Gastroesophageal sphincter (tissue), 4 donors: ENCODE measurements at regions not wholly inside any gene's neighbourhood (a gene's known extent, or its start where the extent isn't known, plus 50 kb on each side); places are given as distances from the start of the nearest gene placed in this dataset.

Experiments
- ATAC-seq: fragments of 150-250 bp; one replicate; pipeline ENCODE4 v1.9.1; 2016; ENCODE audit warnings: mild to moderate bottlenecking, moderate library complexity
- H3K27ac ChIP-seq, 4 donors: fragments of 200-600 bp; sonication (generic) in 3 of 4; 1 replicate in 3 of 4; 2 replicates in 1 of 4; pipeline ENCODE4 v1.5.1; 2016 to 2019
- H3K27me3 ChIP-seq: fragments of 200-600 bp; sonication (generic); one replicate; pipeline ENCODE4 v1.5.1; 2019
- H3K36me3 ChIP-seq, 2 donors: fragments of 200-600 bp; sonication (generic); one replicate each; pipeline ENCODE4 v1.5.1; 2019; ENCODE audit warnings: control low read depth in 1 of 2
- H3K4me1 ChIP-seq, 3 donors: fragments of 200-600 bp; sonication (generic); 1 replicate in 2 of 3; 2 replicates in 1 of 3; pipeline ENCODE4 v1.5.1; 2016 to 2019; ENCODE audit warnings: control low read depth in 2 of 3
- H3K4me3 ChIP-seq, 2 donors: fragments of 200-600 bp; sonication (generic); one replicate each; pipeline ENCODE4 v1.5.1; 2019; ENCODE audit warnings: mild to moderate bottlenecking in 1 of 2, moderate library complexity in 1 of 2
- H3K9me3 ChIP-seq, 3 donors: fragments of 200-600 bp; sonication (generic); one replicate each; pipeline ENCODE4 v1.5.1; 2017 to 2019; ENCODE audit warnings: control low read depth in 2 of 3
- EP300 ChIP-seq: sonication (generic); formaldehyde crosslinking; IDR thresholded peaks from one replicate; pipeline ENCODE4 v1.6.1; 2017; ENCODE audit warnings: antibody characterized with exemption, mild to moderate bottlenecking
- POLR2A ChIP-seq, 2 donors: fragments of 450-650 bp; IDR thresholded peaks; one replicate each; pipeline ENCODE4 v1.6.1; 2017; ENCODE audit warnings: antibody characterized with exemption in 2 of 2, mild to moderate bottlenecking in 2 of 2, moderate library complexity in 1 of 2
- POLR2AphosphoS5 ChIP-seq: sonication (generic); formaldehyde crosslinking; IDR thresholded peaks from one replicate; pipeline ENCODE4 v1.6.1; 2017; ENCODE audit warnings: antibody characterized with exemption
- WGBS, 2 donors: methylation state at CpG; one replicate each; pipeline ENCODE4 v1.1.5; 2018; ENCODE audit warnings: low coverage in 1 of 2; 5-methylcytosine and 5-hydroxymethylcytosine counted together
- TF ChIP-seq, protein P1 (sequence below), 4 experiments: fragments of 200-600 bp in 2 of 4; fragments of 450-650 bp in 2 of 4; sonication (generic) in 1 of 4; IDR thresholded peaks; one replicate each; pipeline ENCODE4 v1.5.1; 2017 to 2019; ENCODE audit warnings: antibody characterized with exemption in 4 of 4, mild to moderate bottlenecking in 2 of 4, moderate library complexity in 2 of 4

- no peak overlapping the region for H3K4me3 ChIP-seq
- H3K4me1 ChIP-seq: no peaks in the 10 kb centered on the region
- ATAC-seq: no peak
- no peaks in the 10 kb centered on the region for H3K27me3 ChIP-seq
- no peak overlapping the region for H3K27ac ChIP-seq
- no peaks in the 10 kb centered on the region for H3K9me3 ChIP-seq
- TF ChIP-seq, protein P1, sequence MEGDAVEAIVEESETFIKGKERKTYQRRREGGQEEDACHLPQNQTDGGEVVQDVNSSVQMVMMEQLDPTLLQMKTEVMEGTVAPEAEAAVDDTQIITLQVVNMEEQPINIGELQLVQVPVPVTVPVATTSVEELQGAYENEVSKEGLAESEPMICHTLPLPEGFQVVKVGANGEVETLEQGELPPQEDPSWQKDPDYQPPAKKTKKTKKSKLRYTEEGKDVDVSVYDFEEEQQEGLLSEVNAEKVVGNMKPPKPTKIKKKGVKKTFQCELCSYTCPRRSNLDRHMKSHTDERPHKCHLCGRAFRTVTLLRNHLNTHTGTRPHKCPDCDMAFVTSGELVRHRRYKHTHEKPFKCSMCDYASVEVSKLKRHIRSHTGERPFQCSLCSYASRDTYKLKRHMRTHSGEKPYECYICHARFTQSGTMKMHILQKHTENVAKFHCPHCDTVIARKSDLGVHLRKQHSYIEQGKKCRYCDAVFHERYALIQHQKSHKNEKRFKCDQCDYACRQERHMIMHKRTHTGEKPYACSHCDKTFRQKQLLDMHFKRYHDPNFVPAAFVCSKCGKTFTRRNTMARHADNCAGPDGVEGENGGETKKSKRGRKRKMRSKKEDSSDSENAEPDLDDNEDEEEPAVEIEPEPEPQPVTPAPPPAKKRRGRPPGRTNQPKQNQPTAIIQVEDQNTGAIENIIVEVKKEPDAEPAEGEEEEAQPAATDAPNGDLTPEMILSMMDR (IDR thresholded peaks at IDR 0.05): no peak
- TF ChIP-seq POLR2AphosphoS5 (no peak), POLR2A (IDR thresholded peaks at IDR 0.05) (no peak)
- no peaks in the 10 kb centered on the region for H3K36me3 ChIP-seq
- 43 to 69% methylated on average over 1 of the region's 1 CpG for WGBS, 2 donors
Measured at GRCh38 chr6:76438768-76439167, 366.3 kb upstream of the IMPG1 start.

DNA sequence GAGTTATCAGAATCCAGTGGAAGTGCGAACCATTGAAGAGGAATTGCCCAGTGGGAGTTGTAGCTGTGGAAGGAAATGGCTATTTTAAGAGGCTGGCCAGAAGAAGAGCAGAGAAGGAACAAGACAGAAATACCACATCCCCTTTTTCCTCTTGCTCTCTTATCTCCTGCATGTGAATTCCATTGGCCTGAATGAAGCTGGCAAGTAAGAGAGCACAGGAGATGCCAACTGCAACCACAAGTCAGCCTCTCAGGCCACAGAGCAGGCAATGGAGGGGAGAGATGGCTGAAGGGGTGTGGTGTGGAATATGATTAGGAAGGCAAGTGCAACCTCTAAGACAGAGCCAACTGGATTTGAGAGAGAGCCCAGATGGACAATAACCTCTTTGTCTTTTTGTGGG, 362.7 kb upstream of the IMPG1 start:
- H3K36me3 ChIP-seq: no peaks in the 10 kb centered on the region
- H3K27me3 ChIP-seq: no peaks in the 10 kb centered on the region
- 83% methylated on average over 1 of the region's 1 CpG for WGBS, 2 donors
- TF ChIP-seq POLR2AphosphoS5 (no peak), POLR2A (IDR thresholded peaks at IDR 0.05) (no peak), EP300 (no peak)
- TF ChIP-seq, protein P1 (IDR thresholded peaks at IDR 0.05): no peak
- no peak for ATAC-seq
- H3K27ac ChIP-seq: no peak overlapping the region
- no peaks in the 10 kb centered on the region for H3K4me1 ChIP-seq
- no peaks in the 10 kb centered on the region for H3K9me3 ChIP-seq
- H3K4me3 ChIP-seq: no peak overlapping the region

DNA sequence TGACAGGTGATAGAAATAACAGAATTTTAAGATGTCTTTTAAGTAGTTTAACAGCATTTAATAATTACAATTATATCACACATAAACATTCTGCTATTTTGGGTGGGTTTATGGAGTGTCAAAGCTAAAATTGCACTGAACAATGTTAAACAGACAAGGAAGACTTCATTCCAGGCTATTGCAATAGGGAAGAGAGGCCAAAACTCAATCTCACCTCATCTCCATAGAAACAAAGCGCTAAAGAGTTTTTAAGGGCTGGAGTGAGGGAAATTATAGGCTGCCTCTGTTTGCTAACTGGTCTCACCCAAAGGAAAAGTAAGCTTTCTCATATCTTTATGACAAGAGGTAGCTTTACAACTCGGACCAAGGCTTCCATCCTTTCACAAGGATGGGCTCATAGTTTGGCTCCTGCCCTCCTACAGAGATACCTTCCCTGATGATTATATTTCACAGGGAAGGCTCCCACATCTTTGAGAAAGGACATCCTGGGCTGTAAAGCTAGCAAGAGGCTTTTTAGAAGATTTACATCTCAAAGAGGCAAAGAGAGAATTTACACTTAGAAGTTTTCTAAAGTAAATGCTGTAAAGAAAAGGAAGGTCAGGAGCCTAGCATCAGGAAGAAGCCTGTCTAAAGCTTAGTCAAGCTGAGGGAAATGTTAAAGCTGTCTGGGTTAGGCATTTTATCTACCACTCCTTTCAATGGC, 350.2 kb upstream of the IMPG1 start:
- ATAC-seq: no peak
- no peaks in the 10 kb centered on the region for H3K9me3 ChIP-seq
- 50 to 55% methylated on average over 2 of the region's 2 CpGs for WGBS, 2 donors
- no peak overlapping the region for H3K4me3 ChIP-seq
- H3K36me3 ChIP-seq: no peaks in the 10 kb centered on the region
- no peaks in the 10 kb centered on the region for H3K4me1 ChIP-seq
- no peak for TF ChIP-seq POLR2AphosphoS5
- TF ChIP-seq, protein P1 (IDR thresholded peaks at IDR 0.05): no peak
- no peak for TF ChIP-seq EP300
- no peak for TF ChIP-seq POLR2A (IDR thresholded peaks at IDR 0.05)
- no peak overlapping the region for H3K27ac ChIP-seq
- no peaks in the 10 kb centered on the region for H3K27me3 ChIP-seq

DNA sequence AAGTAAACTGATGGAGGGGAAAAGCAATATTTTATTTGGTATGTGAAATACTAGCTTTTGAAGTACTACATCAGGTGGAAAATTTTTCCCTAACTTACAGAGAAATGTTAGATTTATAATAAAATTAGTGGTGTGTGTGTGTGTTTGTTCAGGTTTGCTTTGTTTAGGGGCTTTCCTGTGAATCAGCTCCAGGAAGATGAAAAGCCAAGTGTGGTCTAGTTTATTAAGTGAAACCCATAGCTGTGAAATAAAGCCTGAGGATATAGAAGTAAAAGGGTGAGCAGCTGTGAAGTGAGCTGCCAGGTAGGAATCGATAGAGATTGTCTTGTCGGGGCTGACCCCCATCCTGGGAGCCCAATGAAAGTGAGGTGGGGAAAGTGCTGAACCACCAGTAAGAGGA, 347.6 kb upstream of the IMPG1 start:
- 88 to 100% methylated on average over 1 to 2 of the region's 2 CpGs for WGBS, 2 donors
- H3K27me3 ChIP-seq: no peaks in the 10 kb centered on the region
- H3K36me3 ChIP-seq: no peaks in the 10 kb centered on the region
- no peak overlapping the region for H3K4me3 ChIP-seq
- no peak overlapping the region for H3K27ac ChIP-seq
- TF ChIP-seq, protein P1 (IDR thresholded peaks at IDR 0.05): no peak
- TF ChIP-seq POLR2A (IDR thresholded peaks at IDR 0.05): no peak
- no peak for TF ChIP-seq POLR2AphosphoS5
- no peak for TF ChIP-seq EP300
- no peaks in the 10 kb centered on the region for H3K4me1 ChIP-seq
- no peaks in the 10 kb centered on the region for H3K9me3 ChIP-seq
- ATAC-seq: no peak

- ATAC-seq: no peak
- no peak overlapping the region for H3K27ac ChIP-seq
- WGBS, 2 donors: 63 to 69% methylated on average over 2 to 3 of the region's 3 CpGs
Measured at GRCh38 chr6:76418560-76419223, 346.2 kb upstream of the IMPG1 start.

More at GRCh38 chr6:76418560-76419223, 346.2 kb upstream of the IMPG1 start:
- no peak for TF ChIP-seq POLR2AphosphoS5
- no peak for TF ChIP-seq EP300
- TF ChIP-seq, protein P1 (IDR thresholded peaks at IDR 0.05): no peak
- no peak for TF ChIP-seq POLR2A (IDR thresholded peaks at IDR 0.05)
- H3K4me1 ChIP-seq: no peaks in the 10 kb centered on the region
- H3K36me3 ChIP-seq: no peaks in the 10 kb centered on the region
- H3K9me3 ChIP-seq: no peaks in the 10 kb centered on the region
- no peaks in the 10 kb centered on the region for H3K27me3 ChIP-seq
- no peak overlapping the region for H3K4me3 ChIP-seq
